ENCODE measurements at regions not wholly inside any gene's neighbourhood (a gene's known extent, or its start where the extent isn't known, plus 50 kb on each side); places are given as distances from the start of the nearest gene placed in this dataset.
A peak's percentile ranks its signal among the peaks of the same experiment; 100 is the strongest.

- DNase-seq, result no peak
Measured at GRCh38 chr1:200248541-200248940, 161.3 kb downstream of the ZNF281 start.

GRCh38 chr1:200247518-200247917 is 162.3 kb downstream of the ZNF281 start:
- no peak for DNase-seq

GRCh38 chr1:200245473-200245872 is 164.4 kb downstream of the ZNF281 start:
- DNase-seq, result no peak

- DNase-seq, result no peak
Measured at GRCh38 chr1:200243042-200243437, 166.8 kb downstream of the ZNF281 start.

GRCh38 chr1:200242110-200243041 is 167.5 kb downstream of the ZNF281 start:
- peak; percentile 28 for DNase-seq

- no peak for DNase-seq
Measured at GRCh38 chr1:200240656-200241055, 169.2 kb downstream of the ZNF281 start.

- no peak for DNase-seq
Measured at GRCh38 chr1:200238311-200238710, 171.5 kb downstream of the ZNF281 start.

- no peak for DNase-seq
Measured at GRCh38 chr1:200237066-200237465, 172.8 kb downstream of the ZNF281 start.

- no peak for DNase-seq
Measured at GRCh38 chr1:200234938-200235337, 174.9 kb downstream of the ZNF281 start.

- DNase-seq, result no peak
Measured at GRCh38 chr1:200233393-200233792, 176.4 kb downstream of the ZNF281 start.

- no peak for DNase-seq
Measured at GRCh38 chr1:200231787-200232231, 178.0 kb downstream of the ZNF281 start.

GRCh38 chr1:200230671-200231070 is 179.2 kb downstream of the ZNF281 start:
- DNase-seq, result no peak

GRCh38 chr1:200228486-200228885 is 181.3 kb downstream of the ZNF281 start:
- DNase-seq, result no peak

GRCh38 chr1:200228081-200228480 is 181.8 kb downstream of the ZNF281 start:
- DNase-seq, result no peak

All from hindlimb muscle (tissue), 1 donor.